ENCODE measurements at regions not wholly inside any gene's neighbourhood (a gene's known extent, or its start where the extent isn't known, plus 50 kb on each side); places are given as distances from the start of the nearest gene placed in this dataset.
A peak's percentile ranks its signal among the peaks of the same experiment; 100 is the strongest.

DNA sequence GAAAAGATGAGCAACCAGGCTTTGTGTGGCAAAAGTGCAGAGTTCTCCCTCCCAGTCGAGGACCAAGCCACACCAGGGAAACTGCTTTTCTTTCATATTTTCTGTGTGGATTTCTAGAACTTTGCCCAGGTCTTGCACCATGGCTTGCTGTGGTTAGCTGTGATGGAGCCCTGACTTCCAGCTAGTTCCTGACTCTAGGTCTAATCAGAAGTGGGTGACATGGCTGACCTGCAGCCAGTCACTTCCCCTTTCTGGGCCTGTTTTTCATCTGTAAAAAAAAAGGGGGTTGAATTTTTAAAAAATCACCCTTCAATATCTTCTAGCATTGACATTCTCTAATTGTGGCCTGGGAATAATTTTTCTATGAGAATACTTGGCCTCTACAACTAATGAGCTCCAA is 491.2 kb upstream of the USP24 start:
- H3K36me3 ChIP-seq, result no peaks in the 10 kb centered on the region
- H3K4me3 ChIP-seq, result no peak overlapping the region
- no peak overlapping the region for H3K27ac ChIP-seq
- 70% methylated on average over 1 of the region's 1 CpG for WGBS
- H3K27me3 ChIP-seq, result no peaks in the 10 kb centered on the region
- no peak for TF ChIP-seq EP300 (IDR thresholded peaks at IDR 0.05)
- no peak for TF ChIP-seq POLR2AphosphoS5 (IDR thresholded peaks at IDR 0.05)
- no peak for TF ChIP-seq POLR2A (IDR thresholded peaks at IDR 0.05)
- TF ChIP-seq, protein P1, sequence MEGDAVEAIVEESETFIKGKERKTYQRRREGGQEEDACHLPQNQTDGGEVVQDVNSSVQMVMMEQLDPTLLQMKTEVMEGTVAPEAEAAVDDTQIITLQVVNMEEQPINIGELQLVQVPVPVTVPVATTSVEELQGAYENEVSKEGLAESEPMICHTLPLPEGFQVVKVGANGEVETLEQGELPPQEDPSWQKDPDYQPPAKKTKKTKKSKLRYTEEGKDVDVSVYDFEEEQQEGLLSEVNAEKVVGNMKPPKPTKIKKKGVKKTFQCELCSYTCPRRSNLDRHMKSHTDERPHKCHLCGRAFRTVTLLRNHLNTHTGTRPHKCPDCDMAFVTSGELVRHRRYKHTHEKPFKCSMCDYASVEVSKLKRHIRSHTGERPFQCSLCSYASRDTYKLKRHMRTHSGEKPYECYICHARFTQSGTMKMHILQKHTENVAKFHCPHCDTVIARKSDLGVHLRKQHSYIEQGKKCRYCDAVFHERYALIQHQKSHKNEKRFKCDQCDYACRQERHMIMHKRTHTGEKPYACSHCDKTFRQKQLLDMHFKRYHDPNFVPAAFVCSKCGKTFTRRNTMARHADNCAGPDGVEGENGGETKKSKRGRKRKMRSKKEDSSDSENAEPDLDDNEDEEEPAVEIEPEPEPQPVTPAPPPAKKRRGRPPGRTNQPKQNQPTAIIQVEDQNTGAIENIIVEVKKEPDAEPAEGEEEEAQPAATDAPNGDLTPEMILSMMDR (IDR thresholded peaks at IDR 0.05), result no peak
- no peaks in the 10 kb centered on the region for H3K9me3 ChIP-seq
- H3K4me1 ChIP-seq, result no peaks in the 10 kb centered on the region
- DNase-seq (ENCODE audit: low spot score in 2 of 2), result no peak

GRCh38 chr1:55703726-55704363 is 488.7 kb upstream of the USP24 start:
- H3K27ac ChIP-seq, result peak overlapping the region; percentile 40
- no peaks in the 10 kb centered on the region for H3K36me3 ChIP-seq
- no peaks in the 10 kb centered on the region for H3K9me3 ChIP-seq
- no peak for TF ChIP-seq POLR2AphosphoS5 (IDR thresholded peaks at IDR 0.05)
- no peak for TF ChIP-seq EP300 (IDR thresholded peaks at IDR 0.05)
- TF ChIP-seq, protein P1 (IDR thresholded peaks at IDR 0.05), result no peak
- no peak for TF ChIP-seq POLR2A (IDR thresholded peaks at IDR 0.05)
- no peak overlapping the region for H3K4me3 ChIP-seq
- 62% methylated on average over 7 of the region's 8 CpGs for WGBS
- H3K27me3 ChIP-seq, result no peaks in the 10 kb centered on the region
- H3K4me1 ChIP-seq, result no peaks in the 10 kb centered on the region
- DNase-seq (ENCODE audit: low spot score in 2 of 2), result no peak

GRCh38 chr1:55702064-55702463 is 486.9 kb upstream of the USP24 start:
- H3K27ac ChIP-seq, result no peak overlapping the region
- no peak for DNase-seq (ENCODE audit: low spot score in 2 of 2)
- TF ChIP-seq, protein P1 (IDR thresholded peaks at IDR 0.05), result peak; percentile 19 to 56
- no peak for TF ChIP-seq EP300 (IDR thresholded peaks at IDR 0.05)
- H3K27me3 ChIP-seq, result no peaks in the 10 kb centered on the region
- H3K4me1 ChIP-seq, result no peaks in the 10 kb centered on the region
- no peak overlapping the region for H3K4me3 ChIP-seq
- WGBS, result 77% methylated on average over 1 of the region's 1 CpG
- no peaks in the 10 kb centered on the region for H3K36me3 ChIP-seq
- no peaks in the 10 kb centered on the region for H3K9me3 ChIP-seq

DNA sequence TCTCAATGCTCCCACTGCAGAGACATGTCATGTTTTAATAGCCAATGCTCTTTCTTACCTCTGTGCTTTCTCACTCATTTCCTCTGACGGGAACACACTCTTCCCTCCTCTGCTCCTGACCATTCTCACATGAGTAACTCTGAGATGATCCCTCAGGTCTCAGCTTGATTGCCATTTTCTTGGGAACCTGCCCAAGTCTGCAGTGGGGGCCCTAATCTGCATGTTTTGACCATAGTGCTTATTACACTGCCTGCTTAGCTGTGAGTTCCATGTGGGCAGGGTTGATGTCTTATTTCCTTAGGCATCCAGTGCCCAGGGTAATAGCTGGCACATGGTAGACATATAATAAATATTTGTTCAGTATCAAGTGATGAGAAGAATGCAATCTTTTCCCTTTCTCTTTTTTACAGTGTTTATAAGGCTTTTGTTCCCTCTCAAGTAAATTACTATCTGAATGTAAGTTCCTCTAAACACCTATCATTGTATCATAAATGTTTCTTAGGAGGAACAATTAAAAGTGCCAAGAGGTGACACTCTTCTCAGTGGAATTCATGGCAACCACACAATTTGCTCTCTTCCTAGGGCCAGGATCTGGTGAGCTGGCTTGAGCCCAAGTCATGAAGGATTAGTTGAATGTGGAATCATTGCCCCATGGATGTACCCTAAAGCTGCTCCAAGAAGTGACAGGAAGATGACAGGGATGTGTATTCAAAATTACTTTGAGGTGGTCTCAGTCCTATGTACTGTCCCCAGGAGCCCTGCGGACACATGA is 485.4 kb upstream of the USP24 start:
- TF ChIP-seq POLR2A (IDR thresholded peaks at IDR 0.05), result no peak
- TF ChIP-seq, protein P1 (IDR thresholded peaks at IDR 0.05), result no peak
- TF ChIP-seq POLR2AphosphoS5 (IDR thresholded peaks at IDR 0.05), result no peak
- TF ChIP-seq EP300 (IDR thresholded peaks at IDR 0.05), result no peak
- no peak for DNase-seq (ENCODE audit: low spot score in 2 of 2)
- H3K27ac ChIP-seq, result no peak overlapping the region
- no peaks in the 10 kb centered on the region for H3K9me3 ChIP-seq
- H3K4me3 ChIP-seq, result no peak overlapping the region
- 76% methylated on average over 2 of the region's 2 CpGs for WGBS
- H3K4me1 ChIP-seq, result no peaks in the 10 kb centered on the region
- no peaks in the 10 kb centered on the region for H3K27me3 ChIP-seq
- H3K36me3 ChIP-seq, result no peaks in the 10 kb centered on the region

GRCh38 chr1:55699228-55699627 is 484.1 kb upstream of the USP24 start:
- no peaks in the 10 kb centered on the region for H3K9me3 ChIP-seq
- no peak for DNase-seq (ENCODE audit: low spot score in 2 of 2)
- no peak overlapping the region for H3K4me3 ChIP-seq
- H3K27me3 ChIP-seq, result no peaks in the 10 kb centered on the region
- TF ChIP-seq, protein P1 (IDR thresholded peaks at IDR 0.05), result no peak
- TF ChIP-seq POLR2AphosphoS5 (IDR thresholded peaks at IDR 0.05) (no peak), POLR2A (IDR thresholded peaks at IDR 0.05) (no peak), EP300 (IDR thresholded peaks at IDR 0.05) (no peak)
- H3K36me3 ChIP-seq, result no peaks in the 10 kb centered on the region
- WGBS, result 70% methylated on average over 2 of the region's 2 CpGs
- peaks cover 8% of the 10 kb centered on the region for H3K4me1 ChIP-seq
- no peak overlapping the region for H3K27ac ChIP-seq

All from suprapubic skin (tissue), 4 donors.